ENCODE measurements at regions not wholly inside any gene's neighbourhood (a gene's known extent, or its start where the extent isn't known, plus 50 kb on each side); places are given as distances from the start of the nearest gene placed in this dataset.
"Not testable (repeated sequence)": the region's sequence is repeated elsewhere in the genome, so short reads cannot be mapped to it uniquely, and the experiment has no call there.

DNA sequence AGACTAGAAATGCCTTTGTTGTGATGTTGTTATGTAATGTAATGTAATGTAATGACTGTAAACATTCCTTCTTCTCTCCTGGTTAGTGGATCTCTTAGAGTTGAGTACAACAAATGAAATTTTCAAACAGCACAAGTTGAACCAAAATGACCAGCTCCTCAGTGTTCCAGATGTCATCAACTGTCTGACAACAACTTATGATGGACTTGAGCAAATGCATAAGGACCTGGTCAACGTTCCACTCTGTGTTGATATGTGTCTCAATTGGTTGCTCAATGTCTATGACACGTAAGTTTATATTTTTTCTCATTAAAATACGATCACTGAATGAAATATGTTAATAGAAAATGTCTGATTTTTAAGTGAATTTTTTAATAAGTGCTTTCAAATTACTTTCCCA is 496.7 kb downstream of the UTRN start:
- no peak for DNase-seq

DNA sequence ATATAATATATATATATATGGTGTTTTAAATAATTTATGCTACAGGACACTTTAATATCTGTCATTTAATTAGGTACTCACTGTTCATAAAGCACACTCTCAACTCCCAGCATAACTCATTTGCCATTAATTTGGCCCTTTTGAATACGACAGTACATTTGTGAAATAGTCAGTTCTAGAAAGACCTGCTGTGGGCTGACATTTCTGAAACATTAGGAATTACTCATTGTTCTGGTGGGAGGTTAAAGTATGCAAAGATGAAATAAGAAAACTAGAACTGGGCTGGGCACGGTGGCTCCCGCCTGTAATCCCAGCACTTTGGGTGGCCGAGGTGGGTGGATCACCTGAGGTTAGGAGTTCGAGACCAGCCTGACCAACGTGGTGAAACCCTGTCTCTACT is 497.5 kb downstream of the UTRN start:
- no peak for DNase-seq

DNA sequence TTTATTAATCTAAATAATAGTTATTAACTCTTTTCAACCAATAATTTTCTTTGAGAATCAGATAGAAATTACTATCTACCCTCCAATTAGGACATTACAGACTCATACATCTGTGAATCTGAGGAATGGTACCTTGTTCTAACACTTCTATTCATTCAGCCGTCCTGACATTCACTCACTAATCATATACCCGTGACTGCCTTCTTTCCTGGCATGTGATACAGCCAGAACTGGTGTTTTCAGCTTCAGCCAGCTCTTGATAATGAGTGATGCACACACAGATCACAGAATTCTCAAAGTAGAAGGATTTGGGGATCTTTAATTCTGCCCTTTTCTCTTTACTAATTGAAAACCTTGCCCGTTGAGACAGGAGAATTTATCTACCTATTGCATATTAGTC is 499.9 kb downstream of the UTRN start:
- DNase-seq: no peak

DNA sequence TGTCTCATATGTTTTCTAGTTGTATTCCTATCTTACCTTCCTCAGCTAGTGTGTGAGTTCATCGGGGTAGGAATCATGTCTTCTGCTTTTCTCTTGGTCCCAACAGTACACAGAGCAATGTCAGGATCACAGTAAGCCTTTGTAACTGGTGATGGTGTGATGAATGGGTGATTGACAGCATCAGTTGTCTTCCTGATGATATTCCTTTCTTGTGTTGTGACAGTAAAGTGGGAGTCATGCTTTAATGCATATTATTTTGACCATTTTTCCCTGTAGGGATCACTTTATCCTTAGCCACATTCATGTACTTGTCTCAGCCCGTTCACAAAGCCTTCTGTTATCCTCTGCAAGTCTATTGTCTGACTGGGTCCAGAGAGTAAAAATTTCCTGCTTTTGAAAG is 501.7 kb downstream of the UTRN start:
- no peak for DNase-seq

DNA sequence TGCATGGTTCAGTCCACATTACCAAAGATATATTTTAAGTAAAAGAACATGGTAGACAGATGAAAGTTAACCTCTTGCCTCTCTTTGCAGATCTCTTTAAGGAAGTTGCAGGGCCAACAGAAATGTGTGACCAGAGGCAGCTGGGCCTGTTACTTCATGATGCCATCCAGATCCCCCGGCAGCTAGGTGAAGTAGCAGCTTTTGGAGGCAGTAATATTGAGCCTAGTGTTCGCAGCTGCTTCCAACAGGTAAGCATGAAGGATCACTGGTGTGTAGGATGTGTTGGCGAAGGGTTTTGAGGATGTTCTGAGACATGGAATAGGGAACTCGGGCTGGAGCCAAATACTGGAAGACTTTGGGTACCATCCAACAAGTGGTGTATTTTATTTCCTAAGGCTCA is 508.6 kb downstream of the UTRN start:
- DNase-seq: no peak

DNA sequence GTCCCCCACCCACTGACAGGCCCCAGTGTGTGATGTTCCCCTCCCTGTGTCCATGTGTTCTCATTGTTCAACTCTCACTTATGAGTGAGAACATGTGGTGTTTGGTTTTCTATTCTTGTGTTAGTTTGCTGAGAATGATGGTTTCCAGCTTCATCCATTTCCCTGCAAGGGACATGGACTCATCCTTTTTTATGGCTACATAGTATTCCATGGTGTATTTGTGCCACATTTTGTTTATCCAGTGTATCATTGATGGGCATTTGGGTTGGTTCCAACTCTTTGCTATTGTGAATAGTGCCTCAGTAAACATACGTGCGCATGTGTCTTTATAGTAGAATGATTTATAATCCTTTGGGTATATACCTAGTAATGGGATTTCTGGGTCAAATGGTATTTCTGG is 509.9 kb downstream of the UTRN start:
- not testable (repeated sequence) for DNase-seq

DNA sequence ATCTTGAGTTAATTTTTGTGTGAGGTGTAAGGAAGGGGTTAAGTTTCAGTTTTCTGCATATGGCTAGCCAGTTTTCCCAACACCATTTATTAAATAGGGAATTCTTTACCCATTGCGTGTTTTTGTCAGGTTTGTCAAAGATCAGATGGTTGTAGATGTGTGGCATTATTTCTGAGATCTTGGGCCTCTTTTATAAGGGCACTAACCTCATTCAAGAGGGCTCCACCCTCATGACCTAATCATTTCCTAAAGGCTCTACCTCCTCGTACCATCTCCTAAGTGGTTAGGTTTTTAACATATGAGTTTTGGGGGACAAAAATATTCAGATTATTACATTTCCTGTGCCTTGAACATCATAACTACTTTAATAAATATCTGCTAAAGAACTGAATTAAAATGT is 510.9 kb downstream of the UTRN start:
- DNase-seq: no peak

DNA sequence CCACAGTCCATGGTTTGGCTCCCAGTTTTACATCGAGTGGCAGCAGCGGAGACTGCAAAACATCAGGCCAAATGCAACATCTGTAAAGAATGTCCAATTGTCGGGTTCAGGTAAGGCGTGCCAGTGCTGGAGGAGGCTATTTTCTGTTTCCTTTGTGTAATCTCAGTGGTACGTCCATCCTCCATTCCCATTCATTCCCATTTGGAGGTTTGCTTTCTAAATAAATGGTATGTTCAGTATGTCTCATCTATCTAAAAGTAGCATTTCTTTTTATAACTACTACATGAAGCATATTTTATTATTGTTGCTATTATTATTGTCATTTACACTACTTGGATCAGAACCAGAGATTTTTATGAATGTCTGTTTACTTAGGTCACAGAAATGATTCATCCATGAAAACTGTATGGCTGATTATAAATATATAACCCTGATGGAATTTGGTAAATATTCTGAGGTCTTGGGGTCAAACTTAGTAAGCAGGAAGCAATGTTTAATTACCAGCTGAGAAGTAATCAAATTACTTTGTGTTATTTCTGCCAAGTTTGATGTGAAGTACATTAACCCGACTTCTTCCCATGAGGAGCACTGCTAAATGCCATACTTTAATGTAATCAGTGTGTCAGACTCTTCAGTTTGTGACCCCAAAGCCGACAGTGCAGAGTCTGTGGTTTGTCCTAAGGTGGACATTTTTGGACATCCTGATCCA is 512.9 kb downstream of the UTRN start:
- DNase-seq: peak; percentile 76

DNA sequence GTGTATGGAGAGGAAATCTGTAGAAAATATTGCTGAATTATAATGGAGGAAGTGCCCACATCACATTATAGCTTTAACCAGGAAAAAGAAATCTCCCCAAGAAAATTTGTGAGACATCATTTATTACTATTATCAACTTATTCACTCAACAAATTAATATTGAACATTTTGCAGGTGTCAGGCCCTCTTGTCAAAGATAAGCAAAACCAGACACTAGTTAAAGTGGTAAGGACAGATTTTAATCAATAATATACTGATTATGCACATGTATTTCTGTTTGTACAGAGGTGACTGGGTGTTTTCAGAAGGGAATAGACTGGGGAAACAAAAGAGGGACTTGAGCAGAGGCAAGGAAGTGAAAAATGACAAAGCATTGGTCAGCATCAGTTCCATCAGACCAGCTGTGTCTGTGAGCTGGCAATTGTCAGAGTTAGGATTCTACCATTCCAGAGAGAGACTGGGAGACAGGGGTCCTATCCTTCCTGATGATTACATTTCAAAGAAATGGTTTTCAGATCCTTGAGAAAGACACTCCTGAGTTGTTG is 519.2 kb downstream of the UTRN start:
- DNase-seq: no peak

DNA sequence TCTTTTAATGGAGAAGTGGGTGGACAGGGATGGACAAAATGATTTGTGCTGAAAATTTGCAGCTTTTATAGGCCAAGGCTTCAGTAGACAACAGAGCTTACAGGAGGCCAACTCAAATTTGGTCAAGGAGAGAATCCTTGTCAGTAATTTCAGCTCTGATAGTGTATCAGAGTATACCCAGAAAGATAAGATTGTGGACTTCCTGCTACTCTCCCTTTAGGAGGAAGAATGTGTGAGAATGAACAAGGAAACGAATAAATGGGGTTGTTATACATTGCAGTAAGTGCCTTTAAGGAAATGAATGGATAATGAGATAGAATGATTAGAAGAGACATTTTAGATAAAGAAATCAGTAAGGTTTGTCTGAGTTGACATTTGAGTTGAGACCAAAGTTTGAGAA is 519.9 kb downstream of the UTRN start:
- DNase-seq: no peak

DNA sequence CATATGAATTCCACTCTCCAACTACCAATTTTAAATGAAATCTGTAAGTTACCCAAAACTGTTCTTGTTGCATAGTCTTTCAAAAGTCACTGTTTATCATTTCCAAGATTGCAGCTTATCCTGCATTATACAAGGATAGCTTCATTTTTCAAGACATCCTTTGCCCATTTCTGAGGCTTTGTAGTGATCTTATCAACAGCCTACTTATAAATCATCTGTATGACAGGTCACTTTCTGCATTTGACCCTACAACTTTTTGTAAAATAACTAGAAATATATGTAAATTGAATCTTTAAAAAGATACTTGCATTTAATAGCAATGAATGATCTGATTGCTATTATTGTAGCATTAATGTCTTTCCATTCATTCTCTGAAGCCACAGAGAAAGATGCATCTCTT is 521.1 kb downstream of the UTRN start:
- no peak for DNase-seq

DNA sequence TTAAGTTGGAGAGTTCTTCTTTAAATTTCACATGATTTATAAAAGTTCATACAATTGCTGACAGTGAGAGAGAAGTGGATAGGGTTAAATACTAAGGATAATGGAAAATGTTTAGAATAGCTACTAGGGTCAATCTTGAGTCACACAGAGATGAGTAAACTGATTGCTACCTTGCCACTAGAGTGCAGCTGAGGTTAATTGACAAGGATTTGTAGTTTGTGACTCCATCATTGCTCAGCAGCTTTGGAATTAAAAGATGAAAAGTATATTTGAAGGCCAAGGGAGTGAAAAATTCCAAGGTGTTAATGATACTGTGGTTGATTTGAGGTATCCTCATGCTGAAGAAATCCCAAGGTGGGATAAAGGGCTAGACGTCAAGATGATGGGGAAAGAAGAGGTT is 524.0 kb downstream of the UTRN start:
- peak; percentile 35 for DNase-seq

DNA sequence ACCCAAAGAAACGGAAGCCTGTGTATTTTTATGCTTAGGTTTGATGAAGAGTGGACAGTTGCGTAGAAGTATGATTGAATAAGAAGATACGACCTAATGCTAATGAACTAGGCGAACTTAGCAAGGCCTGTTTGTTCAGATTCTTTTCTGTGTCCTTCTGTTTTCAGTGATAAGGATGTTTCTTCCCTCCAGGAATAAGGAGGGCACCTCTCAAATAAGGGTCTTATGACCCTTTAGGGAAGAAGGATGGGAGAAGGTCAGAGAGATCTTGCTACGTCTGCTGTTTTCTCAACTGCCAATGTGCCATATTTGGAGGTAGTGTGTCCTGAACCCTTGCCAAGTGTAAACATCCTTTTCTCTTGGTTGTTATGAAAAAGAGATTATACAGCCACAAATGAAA is 524.8 kb downstream of the UTRN start:
- DNase-seq: no peak

DNA sequence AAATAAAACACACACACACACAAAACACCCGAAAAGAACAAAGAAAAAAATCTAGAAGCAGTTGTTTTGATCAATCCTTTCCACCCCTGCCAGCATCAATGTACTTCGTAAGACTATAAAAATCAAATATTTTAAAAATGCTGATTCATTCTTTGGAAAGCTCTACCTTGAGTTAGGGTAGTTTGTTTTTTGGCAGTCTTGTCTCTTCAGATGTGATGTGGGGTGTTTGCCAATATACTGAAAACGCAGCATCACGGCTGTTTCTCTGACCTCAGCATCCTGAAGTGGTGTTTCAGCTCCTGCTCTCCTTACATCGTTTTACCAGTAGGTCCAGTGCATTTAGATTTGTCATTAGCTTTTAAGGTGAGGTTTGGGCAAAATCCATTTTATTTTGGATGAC is 526.0 kb downstream of the UTRN start:
- DNase-seq: no peak

DNA sequence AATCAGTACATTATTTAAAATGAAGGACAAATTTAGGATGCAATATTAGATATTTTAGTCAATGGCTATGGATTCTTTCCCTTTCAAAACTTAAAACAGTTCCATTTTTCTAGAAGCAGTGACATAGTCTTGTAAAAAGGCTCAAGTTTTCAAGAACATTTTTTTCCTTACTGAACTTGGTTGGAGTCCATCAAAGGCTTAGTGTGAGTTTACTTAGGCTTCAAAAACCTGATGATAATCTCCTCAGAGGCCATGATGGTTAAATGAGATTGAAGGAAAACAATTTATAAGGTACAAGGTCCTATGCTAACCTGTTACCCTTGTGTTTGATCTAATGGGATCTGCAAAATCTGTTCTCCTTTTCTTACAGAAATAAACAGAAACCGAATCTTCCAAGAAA is 531.8 kb downstream of the UTRN start:
- no peak for DNase-seq

DNA sequence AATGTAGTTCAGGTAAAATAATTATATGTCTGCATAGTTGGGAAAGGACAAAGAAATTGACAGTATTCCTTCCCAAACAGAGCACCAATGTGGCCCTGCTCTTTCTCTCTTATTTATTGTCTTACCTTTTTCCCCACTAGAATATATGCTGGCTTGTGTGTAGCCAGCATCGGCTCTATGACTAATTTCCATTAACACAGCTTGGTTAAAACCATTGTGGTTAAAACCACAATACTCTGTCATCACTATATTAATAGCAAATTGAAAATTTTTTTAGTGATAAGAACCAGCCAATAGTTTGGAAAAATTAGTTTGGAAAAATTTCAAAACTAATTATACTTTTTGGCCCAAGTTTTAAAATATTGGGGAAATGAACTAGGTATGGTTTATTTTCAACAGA is 535.1 kb downstream of the UTRN start:
- DNase-seq: no peak

DNA sequence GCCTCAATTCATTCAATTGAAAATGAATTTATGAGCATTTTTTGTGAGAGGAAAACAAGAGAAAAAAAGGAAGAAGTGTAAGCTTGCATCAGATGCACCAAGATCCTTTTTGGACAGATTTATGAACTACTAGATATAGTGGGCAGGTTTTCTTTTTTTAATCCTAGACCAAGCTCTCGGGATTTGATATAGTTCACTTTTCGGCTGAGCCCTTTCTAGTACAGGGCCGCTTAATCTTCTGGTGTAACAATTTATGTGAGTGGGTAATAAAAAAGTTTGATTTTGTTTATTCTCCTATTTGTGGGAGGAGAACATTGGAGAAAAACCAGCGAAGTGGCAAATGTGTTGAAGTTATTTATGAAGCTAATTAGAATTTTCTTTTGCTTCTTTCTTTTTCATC is 538.0 kb downstream of the UTRN start:
- DNase-seq: no peak

DNA sequence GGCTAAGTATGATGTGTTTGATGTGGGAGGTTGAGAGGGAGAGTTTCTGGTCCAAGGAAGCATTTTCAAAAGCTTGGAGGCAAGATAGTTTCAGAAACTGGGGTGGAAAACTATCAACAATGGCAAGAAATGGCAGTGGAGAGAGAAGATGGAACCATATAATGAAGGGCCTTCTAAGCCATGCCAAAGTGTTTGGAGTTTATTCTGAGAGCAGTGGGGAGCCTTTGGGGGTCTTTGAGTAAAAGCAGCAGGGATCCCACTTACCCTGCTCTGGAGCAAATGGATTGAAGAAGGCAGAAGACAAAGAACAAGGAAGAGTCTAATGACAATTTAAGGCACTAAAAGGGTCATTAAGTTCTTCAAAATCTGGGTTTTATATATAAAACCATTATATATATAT is 538.9 kb downstream of the UTRN start:
- no peak for DNase-seq

DNA sequence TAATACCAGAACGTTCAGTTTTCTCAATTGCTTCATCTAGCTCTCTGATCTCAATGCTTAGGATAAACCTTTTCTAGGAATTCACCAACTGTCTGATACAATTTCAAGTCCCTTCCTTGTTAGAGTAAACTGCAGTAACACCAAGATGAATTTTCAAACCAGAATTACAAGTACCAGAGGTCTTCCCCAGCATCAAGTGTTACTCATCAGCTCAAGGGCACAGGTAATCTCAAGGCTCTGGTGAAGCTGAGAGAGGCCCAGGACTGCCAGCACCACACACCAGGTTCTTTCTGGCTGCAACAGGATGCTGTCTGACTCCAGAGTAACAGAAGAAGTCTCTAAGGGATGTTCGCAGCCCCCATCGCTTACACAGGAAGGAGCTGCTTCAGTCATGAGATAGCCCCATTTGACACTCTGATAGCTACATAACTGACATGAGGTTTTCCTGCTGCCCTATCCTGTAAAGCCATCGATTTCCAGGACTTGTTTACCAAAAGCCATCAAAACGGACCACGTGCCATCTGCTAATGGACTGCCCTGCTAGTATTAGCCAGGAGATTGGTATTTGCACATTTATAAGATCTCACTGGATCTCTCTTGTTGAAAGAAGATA is 549.4 kb downstream of the UTRN start:
- DNase-seq: no peak

DNA sequence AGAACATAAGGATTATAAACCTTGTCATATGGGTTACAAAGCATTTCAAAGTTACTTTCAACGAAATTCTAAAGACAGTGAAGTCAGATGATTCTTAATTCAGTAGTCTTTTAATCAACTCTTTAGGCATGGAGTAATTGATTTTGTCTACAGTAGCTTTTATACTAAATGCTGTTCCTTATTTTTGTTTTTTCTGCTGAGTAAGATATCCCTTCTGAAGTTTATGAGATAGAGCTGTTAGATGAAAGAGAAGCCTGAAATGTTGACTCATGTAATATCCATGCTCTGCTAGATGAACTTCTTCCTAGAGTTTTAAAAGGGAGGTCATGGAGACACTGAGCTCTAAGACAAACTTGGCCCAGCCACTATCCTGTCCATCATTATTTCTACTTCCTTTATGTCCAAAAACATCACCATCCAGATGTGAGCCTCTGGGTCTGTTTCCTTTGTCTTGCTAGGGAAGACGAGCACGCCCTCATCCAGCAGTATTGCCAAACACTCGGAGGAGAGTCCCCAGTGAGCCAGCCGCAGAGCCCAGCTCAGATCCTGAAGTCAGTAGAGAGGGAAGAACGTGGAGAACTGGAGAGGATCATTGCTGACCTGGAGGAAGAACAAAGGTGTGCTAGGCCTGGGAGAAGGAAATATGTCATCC is 550.3 kb downstream of the UTRN start:
- DNase-seq: no peak

DNA sequence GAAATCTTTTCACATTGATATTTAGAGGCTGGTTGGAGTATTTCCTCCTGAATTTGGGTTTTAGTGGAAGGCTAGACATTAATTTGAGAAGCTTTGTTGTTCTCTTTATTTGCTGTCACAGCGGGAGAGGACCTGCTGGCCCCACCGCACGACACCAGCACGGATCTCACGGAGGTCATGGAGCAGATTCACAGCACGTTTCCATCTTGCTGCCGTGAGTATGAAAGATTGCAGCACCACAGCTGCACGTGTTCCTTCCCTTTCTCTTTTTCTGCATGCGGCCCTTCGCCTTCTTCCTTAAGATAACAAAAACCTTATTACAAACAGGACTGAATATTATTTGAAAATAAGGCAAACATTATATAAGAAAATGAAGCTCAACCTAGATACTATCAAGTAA is 555.5 kb downstream of the UTRN start:
- DNase-seq: no peak

DNA sequence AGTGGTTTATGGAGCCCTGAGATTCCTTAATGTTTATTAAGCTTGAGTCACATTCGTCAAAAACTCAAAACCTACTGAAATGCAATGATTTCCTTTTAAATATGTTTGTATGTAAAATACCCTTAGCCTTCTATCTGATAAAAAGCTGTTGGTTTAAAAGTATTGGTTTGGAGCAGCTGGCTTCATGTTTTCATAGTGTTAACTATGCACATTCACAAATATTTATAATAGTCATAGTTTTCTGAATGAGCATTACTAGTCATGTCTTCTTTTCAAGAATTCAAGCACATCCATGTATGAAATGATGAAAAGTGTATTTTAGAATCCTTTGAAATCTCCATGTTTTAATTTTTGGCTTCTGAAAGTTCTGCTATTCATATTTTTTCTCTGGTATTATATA is 558.6 kb downstream of the UTRN start:
- peak; percentile 35 for DNase-seq

DNA sequence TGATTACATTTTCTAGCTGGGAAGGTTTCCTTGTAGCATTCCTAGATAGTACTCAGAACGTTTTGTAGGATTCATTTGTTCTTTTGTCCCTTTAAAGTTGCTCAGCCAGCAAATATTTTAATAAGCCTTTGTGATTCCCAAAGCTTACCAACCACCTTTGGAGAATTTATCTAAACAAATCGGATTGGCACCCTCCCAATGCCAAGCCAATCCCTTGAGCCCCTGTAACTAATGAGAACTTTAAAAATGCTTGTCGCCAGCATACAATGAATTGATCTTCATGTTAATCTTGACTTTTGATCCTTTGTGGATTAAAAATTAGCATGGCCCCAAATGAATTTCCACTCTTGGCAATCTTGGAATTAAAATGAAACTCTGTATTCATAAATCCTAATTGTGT is 559.5 kb downstream of the UTRN start:
- no peak for DNase-seq

DNA sequence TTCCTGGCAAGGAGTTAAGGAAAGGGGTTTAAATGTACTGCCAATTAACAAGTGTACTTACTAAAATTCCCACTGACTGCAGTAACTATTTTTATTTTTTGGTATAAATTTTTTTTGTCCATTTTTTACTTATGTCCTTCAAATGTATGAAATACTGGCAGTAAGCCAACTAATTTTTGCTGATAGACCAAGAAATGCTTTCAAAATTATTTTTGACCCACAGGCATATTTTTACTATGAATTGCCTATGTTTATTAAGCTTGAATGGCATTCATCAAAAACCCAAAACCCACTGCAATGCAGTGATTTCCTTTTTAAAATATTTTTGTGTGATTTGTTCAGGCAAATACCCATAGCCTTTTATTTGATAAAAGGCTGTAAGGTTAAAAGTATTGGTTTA is 560.1 kb downstream of the UTRN start:
- DNase-seq: peak; percentile 79

Measured in fibroblast of skin of back (primary cell).